22Rv1 (cell line): ENCODE measurements at regions not wholly inside any gene's neighbourhood (a gene's known extent, or its start where the extent isn't known, plus 50 kb on each side); places are given as distances from the start of the nearest gene placed in this dataset.

ENCODE experiments used
- ZFX ChIP-seq: fragments of 450-650 bp; IDR thresholded peaks from 2 replicates; pipeline ENCODE4 v1.6.1; 2017; ENCODE audit warnings: antibody characterized with exemption, borderline replicate concordance
- TF ChIP-seq, protein P1 (sequence below): fragments of 450-650 bp; IDR thresholded peaks from 2 replicates; pipeline ENCODE4 v1.5.1; 2017; ENCODE audit warnings: mild to moderate bottlenecking

DNA sequence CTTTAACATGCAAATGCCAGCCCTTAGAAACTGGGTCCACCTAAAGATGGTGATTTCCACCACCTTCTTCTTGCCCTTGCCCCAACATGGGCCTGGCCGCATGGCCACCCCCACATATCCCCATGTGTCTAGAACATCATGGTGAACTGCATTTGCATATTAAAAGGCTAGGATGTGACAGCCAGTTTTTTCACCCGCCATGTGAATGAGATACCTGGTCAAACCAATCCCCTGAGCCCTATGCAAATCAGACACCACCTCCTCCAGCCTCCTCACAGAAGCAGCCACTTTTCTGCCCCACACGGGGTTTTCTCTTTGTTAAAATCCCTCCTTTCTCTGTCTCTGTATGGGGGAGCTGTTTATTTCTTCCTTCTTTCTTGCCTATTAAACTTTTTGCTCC is 1322.5 kb downstream of the FSCB start:
- TF ChIP-seq, protein P1, sequence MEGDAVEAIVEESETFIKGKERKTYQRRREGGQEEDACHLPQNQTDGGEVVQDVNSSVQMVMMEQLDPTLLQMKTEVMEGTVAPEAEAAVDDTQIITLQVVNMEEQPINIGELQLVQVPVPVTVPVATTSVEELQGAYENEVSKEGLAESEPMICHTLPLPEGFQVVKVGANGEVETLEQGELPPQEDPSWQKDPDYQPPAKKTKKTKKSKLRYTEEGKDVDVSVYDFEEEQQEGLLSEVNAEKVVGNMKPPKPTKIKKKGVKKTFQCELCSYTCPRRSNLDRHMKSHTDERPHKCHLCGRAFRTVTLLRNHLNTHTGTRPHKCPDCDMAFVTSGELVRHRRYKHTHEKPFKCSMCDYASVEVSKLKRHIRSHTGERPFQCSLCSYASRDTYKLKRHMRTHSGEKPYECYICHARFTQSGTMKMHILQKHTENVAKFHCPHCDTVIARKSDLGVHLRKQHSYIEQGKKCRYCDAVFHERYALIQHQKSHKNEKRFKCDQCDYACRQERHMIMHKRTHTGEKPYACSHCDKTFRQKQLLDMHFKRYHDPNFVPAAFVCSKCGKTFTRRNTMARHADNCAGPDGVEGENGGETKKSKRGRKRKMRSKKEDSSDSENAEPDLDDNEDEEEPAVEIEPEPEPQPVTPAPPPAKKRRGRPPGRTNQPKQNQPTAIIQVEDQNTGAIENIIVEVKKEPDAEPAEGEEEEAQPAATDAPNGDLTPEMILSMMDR: no peak
- TF ChIP-seq ZFX: no peak
